GM18870 (cell line): ENCODE measurements at regions not wholly inside any gene's neighbourhood (a gene's known extent, or its start where the extent isn't known, plus 50 kb on each side); places are given as distances from the start of the nearest gene placed in this dataset.

Experiments used
- ATAC-seq: cut with Tn5 transposase; IDR thresholded peaks from one replicate; pipeline ENCODE4 v1.9.1; 2021; ENCODE audit warnings: moderate library complexity; ENCODE audit not compliant: unreplicated experiment

- no peak for ATAC-seq
These were observed 187.4 kb upstream of the JARID2 start for GRCh38 chr6:15058200-15059061.

- no peak for ATAC-seq
These were observed 184.7 kb upstream of the JARID2 start for GRCh38 chr6:15061180-15061641.

DNA sequence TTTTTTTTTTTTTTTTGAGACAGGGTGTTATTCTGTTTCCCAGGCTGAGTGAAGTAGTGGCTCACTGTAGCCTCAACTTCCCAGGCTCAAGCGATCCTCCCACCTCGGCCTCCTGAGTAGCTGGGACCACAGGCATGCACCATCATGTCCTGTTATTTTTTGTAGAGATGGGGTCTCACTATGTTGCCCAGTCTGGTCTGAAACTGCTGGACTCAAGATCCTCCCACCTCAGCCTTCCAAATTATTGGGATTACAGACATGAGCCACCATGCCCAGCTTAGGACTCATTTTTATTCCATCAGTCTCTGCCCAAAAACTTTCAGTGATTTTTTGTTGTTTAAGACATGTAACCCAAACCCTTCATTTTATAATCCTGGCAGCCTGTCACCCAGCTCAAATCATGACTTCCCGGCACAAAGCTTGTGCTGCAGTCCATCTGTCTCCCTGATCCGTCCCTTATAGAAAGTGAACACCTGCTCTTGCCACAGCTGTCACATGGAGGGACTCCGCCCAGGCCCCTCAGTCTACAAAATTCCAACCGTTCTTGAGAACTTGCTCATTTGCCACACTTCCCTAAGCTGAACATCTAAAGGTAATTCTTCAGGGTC lies 183.9 kb upstream of the JARID2 start:
- ATAC-seq: no peak

- no peak for ATAC-seq
These were observed 183.2 kb upstream of the JARID2 start for GRCh38 chr6:15062516-15063252.

DNA sequence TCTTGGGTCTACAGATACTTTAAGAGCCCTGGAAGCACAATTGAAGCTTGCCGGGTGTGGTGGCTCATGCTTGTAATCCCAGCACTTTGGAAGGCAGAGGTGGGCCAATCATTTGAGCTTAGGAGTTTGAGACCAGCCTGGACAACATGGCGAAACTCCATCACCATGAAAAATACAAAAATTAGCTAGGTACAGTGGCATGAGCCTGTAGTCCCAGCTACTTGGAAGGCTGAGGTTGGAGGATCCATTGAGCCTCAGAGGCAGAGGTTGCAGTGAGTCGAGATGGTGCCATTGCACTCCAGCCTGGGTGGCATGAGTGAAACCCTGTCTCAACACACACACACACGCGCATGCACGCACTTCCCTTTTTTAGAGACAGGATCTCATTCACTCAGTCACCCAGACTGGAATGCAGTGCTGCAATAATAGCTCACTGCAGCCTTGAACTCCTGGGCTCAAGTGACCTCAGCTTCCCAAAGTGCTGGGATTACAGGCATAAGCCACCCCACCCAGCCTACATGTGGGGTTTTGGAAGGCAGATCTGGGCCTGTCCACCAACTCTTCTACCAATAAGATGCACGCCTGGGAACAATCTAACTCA lies 182.5 kb upstream of the JARID2 start:
- no peak for ATAC-seq

DNA sequence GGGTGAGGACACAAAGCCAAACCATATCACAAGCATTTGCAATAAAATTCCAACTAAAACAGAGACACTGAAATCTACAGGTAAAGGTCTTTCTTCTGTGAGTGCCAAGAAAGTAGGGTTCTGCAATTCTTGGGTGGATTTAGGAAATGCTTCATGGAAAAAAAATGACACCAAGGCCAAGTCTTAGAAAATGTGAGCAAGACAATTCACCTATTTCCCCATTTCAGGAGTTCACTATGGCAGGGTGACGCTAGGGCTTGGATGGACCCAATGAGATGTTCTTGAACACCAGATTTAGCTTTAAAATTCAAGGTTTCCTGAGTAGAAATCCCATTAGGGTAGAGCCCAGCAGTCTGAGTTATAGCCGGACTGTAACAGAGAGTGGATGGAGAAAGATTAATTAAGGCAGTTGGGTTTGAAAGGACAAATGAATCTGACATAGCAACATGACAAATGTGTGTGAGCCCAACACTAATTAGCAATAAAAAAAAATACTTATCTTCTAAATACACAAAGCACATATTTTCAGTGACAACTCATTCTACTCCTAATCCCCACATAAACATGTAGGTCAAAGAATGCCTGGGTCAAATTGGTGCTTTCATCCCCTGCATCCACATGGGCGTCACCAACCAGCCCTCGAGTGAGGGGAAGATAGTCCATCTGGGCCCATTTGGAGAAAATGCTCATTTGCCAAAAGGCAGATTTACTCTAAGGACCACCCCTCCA lies 180.4 kb upstream of the JARID2 start:
- ATAC-seq: no peak

DNA sequence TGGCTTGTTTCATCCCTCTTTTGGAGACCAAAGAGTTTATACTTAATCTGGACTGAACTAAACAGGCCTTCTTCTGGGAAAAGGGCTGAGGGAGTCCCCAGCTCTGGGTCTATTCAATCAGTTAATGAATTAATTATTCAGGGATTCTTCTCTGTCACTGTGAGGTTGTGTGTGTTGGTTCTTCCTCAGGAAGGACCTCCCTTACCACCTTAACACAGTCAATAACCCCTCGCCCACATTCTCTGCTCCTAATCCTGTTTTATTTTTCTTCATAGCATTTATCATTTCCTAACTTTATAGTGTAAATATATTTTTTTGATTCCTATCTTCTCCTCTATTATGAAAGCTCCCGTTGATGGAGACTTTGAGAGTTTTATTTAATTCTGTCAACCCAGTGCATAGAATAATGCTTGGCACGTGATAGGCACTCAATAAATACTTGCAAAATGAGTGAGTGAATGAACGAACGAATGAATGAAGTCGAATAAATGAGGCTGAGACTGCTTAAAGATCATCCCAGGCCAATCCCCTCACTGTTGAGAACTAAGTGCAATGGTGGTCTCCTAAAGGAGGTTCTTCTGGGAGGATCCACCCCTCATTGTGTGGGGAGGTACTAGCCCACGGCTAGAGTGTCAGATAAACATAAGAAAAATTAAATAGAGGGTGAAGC lies 179.6 kb upstream of the JARID2 start:
- no peak for ATAC-seq

DNA sequence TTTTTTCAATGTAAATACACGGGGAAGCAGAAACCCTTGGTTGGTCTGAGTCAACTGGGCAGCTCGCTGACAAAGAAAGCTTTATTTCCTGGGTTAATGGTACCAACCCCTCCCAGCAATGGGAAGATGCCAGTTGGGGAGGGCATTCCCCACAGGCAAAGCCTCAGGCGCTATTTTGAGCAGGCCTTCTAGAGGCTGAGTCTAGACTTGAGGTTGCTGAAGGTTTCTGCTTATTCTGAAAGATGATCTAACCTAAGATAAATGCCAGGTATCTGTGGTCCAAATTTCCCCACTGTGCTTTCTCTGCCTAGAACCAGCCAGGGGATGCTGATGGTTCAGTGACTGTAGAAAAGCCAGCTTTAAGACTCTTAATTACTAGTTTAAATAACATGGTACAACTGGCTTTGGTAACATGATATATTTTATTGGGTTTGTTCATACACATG lies 172.5 kb upstream of the JARID2 start:
- no peak for ATAC-seq

- no peak for ATAC-seq
These were observed 171.9 kb upstream of the JARID2 start for GRCh38 chr6:15073883-15074465.

DNA sequence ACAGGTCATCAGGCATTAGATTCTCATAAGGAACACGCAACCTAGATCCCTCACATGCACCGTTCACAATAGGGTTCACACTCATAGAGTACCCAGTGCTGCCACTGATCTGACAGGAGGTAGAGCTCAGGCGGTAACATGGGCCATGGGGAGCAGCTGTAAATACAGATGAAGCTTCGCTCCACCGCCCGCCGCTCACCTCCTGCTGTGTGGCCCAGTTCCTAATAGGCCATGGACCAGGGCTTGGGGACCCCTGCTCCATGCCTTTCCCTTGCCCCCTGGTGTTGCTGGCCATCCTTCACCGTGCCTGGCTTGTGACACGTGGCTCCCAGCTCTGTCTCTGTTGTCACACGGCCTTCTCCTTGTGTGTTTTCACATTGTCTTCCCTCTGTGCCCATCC lies 171.1 kb upstream of the JARID2 start:
- ATAC-seq: no peak

DNA sequence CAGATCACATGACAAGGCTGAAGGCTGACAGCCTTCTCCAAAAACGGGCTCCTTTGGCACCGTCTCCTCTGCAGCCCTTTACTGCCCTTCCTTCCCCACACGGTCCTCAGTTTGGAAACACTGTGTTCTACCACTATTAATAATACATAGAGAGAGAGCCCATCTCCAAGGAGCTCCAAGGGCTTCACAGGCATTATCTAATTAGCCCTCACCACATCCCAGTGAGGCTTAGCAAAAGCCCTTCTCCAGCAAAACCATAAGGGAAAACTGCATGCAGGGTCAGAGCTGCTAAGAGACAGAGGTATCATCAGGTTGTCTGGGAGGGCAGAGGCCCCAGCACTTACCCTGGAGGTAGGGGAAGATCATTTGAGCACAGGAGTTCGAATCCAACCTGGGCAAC lies 169.3 kb upstream of the JARID2 start:
- no peak for ATAC-seq

DNA sequence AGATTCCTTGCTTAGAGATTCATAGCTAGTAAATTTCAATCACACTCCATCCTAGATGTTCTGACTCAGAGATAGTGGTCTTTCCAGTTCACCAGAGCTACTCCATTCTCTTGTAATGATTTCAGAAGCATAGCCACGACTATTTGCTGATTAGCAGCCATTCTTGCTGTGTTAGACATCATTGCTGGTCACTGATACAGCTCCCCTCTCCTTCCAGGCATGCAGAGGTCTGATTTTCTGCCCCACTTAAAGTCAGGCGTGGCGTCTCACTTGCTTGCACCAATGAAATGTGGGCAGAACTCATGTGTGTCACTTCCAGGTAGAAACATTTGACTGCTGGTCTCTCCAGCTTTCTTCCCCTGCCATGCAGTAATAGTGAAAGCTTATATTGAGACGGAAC lies 168.9 kb upstream of the JARID2 start:
- no peak for ATAC-seq

- ATAC-seq: no peak
These were observed 167.9 kb upstream of the JARID2 start for GRCh38 chr6:15077961-15078360.

DNA sequence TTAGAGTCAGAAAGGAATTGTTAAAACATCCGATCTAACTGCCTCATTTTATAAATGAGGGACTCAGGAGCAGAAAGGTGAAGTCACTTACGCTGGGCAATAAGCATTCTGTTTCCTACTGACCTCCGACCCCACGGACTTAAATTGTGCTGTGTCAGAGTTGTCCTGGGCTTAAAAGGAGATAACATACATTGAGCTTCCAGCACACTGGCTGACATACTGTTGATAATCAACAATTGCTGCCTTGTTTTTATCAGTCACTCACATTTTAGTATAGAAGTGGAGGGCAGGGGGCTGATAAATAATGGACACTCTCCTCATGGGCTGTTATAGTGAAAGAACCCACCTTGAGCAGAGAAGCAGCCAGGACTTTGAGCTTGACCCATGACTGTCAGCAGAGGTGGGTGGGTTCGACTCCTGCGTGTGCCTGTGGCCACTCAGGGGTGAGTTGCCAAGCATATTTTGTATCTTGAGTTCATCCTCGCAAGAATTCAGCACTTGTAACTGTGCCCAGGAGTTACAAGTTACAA lies 166.5 kb upstream of the JARID2 start:
- no peak for ATAC-seq

DNA sequence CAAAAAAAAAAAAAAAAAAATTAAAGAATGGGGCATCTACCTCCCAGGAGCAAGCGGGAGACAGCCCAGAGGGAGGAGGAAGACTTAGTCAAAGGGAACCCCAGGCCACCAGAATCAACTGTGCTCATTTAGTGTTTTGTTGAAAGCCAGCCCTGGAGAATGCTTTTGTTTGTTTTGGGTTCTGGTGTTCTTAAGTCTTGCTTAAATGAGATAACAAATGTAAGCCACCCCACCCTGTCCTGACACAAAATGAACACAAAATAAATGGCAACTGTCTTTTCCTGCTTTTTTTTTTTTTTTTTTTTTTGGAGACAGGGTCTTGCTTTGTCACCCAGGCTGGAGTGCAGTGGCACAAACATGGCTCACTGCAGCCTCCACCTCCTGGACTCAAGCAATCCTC lies 165.0 kb upstream of the JARID2 start:
- ATAC-seq: no peak

- ATAC-seq: no peak
These were observed 164.4 kb upstream of the JARID2 start for GRCh38 chr6:15081447-15081846.

GRCh38 chr6:15082708-15083107 lies 163.2 kb upstream of the JARID2 start:
- no peak for ATAC-seq

DNA sequence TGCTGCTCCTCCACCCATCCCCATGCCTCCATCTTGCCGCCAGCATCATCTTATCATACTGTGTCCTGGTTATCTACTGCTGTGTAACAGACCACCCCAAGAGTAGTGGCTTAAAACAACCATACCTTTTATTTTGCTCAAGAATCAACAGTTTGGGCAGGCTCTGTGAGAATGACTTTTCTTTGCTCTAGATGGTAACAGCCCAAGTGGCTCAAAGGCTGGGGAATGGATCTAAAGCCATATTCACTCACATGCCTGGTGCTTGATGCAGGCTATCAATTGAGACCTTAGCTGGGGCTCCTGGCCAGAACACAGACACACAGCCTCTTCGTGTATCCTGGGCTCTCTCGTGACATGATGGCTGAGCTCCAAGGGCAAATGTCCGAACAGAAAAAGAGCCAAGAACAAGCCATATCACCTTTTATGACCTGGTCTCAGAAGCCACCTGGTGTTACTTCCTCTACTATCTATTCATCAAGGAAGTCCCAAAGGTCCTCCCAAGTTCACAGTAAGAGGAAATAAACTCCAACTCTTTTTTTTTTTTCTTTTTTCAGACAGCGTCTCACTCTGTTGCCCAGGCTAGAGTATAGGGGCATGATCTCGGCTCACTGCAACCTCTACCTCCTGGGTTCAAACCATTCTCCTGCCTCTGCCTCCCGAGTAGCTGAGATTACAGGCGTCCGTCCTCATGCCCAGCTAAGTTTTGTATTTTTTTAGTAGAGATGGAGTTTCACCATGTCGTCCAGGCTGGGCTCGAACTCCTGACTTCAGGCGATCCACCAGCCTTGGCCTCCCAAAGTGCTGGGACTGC lies 159.3 kb upstream of the JARID2 start:
- ATAC-seq: no peak

DNA sequence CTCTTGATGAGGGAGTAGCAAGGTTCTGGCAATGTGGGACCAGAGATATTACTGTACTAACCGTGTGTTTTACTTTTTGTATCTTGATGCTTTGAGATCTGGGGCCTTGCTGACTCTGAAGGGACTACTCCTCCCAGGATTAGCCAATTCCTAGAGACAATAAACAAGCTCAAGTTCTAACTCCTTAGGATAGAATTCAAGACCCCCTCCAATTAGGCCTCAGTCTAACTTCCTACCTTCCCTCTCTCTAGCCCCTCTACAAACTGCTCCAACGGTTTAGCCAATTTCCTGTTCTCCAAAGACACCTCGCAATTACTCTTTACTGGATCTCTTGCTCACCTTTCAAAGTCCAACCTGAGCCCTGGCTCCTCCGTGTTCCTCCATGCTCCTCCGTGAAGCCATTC lies 158.7 kb upstream of the JARID2 start:
- ATAC-seq: no peak
